IMR-90 (cell line): ENCODE measurements at regions not wholly inside any gene's neighbourhood (a gene's known extent, or its start where the extent isn't known, plus 50 kb on each side); places are given as distances from the start of the nearest gene placed in this dataset.

Experiments
- ATAC-seq: fragments of 200-7000 bp; cut with Tn5 transposase; 2 replicates; pipeline ENCODE4 v1.9.1; 2020; ENCODE audit warnings: low read depth, mild to moderate bottlenecking, moderate library complexity
- BruUV-seq: library from RNA; stranded (reverse); fragments of 400-500 nt; replicated peaks from 2 replicates; lab custom pipeline; 2021; lab: Mats Ljungman, UMichigan
- CTCF ChIA-PET: fragments of 300-600 bp; formaldehyde crosslinking; extraction: SDS; loops from one replicate; lab custom pipeline; 2021; ENCODE audit warnings: antibody characterized with exemption; lab: Yijun Ruan, JAX
- POLR2A ChIA-PET: fragments of 300-600 bp; sonication (Branson Sonifier 250); formaldehyde crosslinking; loops from one replicate; lab custom pipeline; 2022; ENCODE audit warnings: antibody characterized with exemption; ENCODE audit not compliant: unreplicated experiment; lab: Charles Lee
- DNase-seq: peaks from one replicate; pipeline ENCODE4 v3.0.0; 2013
- H2AFZ ChIP-seq: replicated peaks from 2 replicates; pipeline ENCODE3; 2013; ENCODE audit warnings: low read length, mild to moderate bottlenecking; ENCODE audit not compliant: poor library complexity
- H2AK5ac ChIP-seq: 2 replicates; pipeline ENCODE4 v1.6.1; 2013; ENCODE audit warnings: low read depth, low read length, inconsistent platforms
- H2AK9ac ChIP-seq: replicated peaks from 2 replicates; pipeline ENCODE3; 2013; ENCODE audit warnings: mild to moderate bottlenecking, low read depth, low read length, moderate library complexity; ENCODE audit not compliant: poor library complexity
- H2BK120ac ChIP-seq: 2 replicates; pipeline ENCODE4 v1.6.1; 2013; ENCODE audit warnings: low read depth, low read length, inconsistent platforms
- H2BK15ac ChIP-seq: 3 replicates; pipeline ENCODE4 v1.6.1; 2013; ENCODE audit warnings: low read depth, low read length, inconsistent platforms
- H2BK20ac ChIP-seq: 2 replicates; pipeline ENCODE4 v1.6.1; 2013; ENCODE audit warnings: low read depth, mild to moderate bottlenecking, inconsistent platforms, low read length, moderate library complexity
- H2BK5ac ChIP-seq: 2 replicates; pipeline ENCODE4 v1.6.1; 2013; ENCODE audit warnings: mild to moderate bottlenecking, low read depth, low read length, inconsistent platforms; ENCODE audit not compliant: poor library complexity, severe bottlenecking
- H3K14ac ChIP-seq: replicated peaks from 2 replicates; pipeline ENCODE4 v1.6.1; 2013; ENCODE audit warnings: low read depth, low read length, inconsistent platforms
- H3K18ac ChIP-seq: 2 replicates; pipeline ENCODE4 v1.6.1; 2013; ENCODE audit warnings: low read depth, low read length, control low read depth
- H3K23ac ChIP-seq: 2 replicates; pipeline ENCODE4 v1.6.1; 2013; ENCODE audit warnings: low read depth, low read length, inconsistent platforms
- H3K27ac ChIP-seq: 2 replicates; pipeline ENCODE4 v1.5.1; 2013; ENCODE audit warnings: mild to moderate bottlenecking, control low read depth, low read length; ENCODE audit not compliant: insufficient read depth
- H3K27me3 ChIP-seq: 2 replicates; pipeline ENCODE4 v1.6.1; 2013; ENCODE audit warnings: low read length; ENCODE audit not compliant: control insufficient read depth, insufficient read depth
- H3K36me3 ChIP-seq: 2 replicates; pipeline ENCODE4 v1.6.1; 2013; ENCODE audit warnings: low read length, mixed read lengths; ENCODE audit not compliant: control insufficient read depth, insufficient read depth
- H3K4ac ChIP-seq: 2 replicates; pipeline ENCODE4 v1.6.1; 2013; ENCODE audit warnings: low read depth, low read length, inconsistent platforms
- H3K4me1 ChIP-seq: 2 replicates; pipeline ENCODE4 v1.6.1; 2013; ENCODE audit warnings: low read length, mixed read lengths; ENCODE audit not compliant: control insufficient read depth, insufficient read depth
- H3K4me2 ChIP-seq: 2 replicates; pipeline ENCODE4 v1.6.1; 2013; ENCODE audit warnings: low read depth, mild to moderate bottlenecking, control low read depth, low read length, moderate library complexity
- H3K4me3 ChIP-seq: 2 replicates; pipeline ENCODE4 v1.5.1; 2013; ENCODE audit warnings: low read depth, mild to moderate bottlenecking, control low read depth, low read length, moderate library complexity; ENCODE audit not compliant: insufficient read depth
- H3K56ac ChIP-seq: 2 replicates; pipeline ENCODE4 v1.6.1; 2013; ENCODE audit warnings: low read length, inconsistent platforms; ENCODE audit not compliant: insufficient read depth; ENCODE audit errors: extremely low read depth
- H3K79me1 ChIP-seq, 2 experiments: 2 replicates each; pipeline ENCODE4 v1.6.1; 2013; ENCODE audit warnings: low read length in 2 of 2, inconsistent platforms in 1 of 2, low read depth in 1 of 2
- H3K9ac ChIP-seq: 2 replicates; pipeline ENCODE4 v1.6.1; 2013; ENCODE audit warnings: low read depth, low read length, control low read depth
- H3K9me1 ChIP-seq: 2 replicates; pipeline ENCODE4 v1.6.1; 2013; ENCODE audit warnings: low read length, inconsistent platforms; ENCODE audit not compliant: insufficient read depth
- H3K9me3 ChIP-seq: 2 replicates; pipeline ENCODE4 v1.6.1; 2013; ENCODE audit warnings: low read length; ENCODE audit not compliant: control insufficient read depth, insufficient read depth
- H4K20me1 ChIP-seq: 2 replicates; pipeline ENCODE4 v1.6.1; 2013; ENCODE audit warnings: low read length, inconsistent platforms; ENCODE audit not compliant: insufficient read depth
- H4K5ac ChIP-seq: 2 replicates; pipeline ENCODE4 v1.6.1; 2013; ENCODE audit warnings: mild to moderate bottlenecking, low read depth, low read length, control low read depth
- H4K8ac ChIP-seq, 2 experiments: 2 replicates each; pipeline ENCODE4 v1.6.1; 2013; ENCODE audit warnings: low read depth in 2 of 2, low read length in 2 of 2, control low read depth in 1 of 2, inconsistent platforms in 1 of 2
- H4K91ac ChIP-seq: 2 replicates; pipeline ENCODE4 v1.6.1; 2013; ENCODE audit warnings: low read depth, low read length, inconsistent platforms; ENCODE audit not compliant: insufficient read depth
- MAFK ChIP-seq: IDR thresholded peaks from 2 replicates; pipeline ENCODE4 v1.6.1; 2012; ENCODE audit warnings: low read depth, low read length, improper control_type of control experiment
- MXI1 ChIP-seq: IDR thresholded peaks from 2 replicates; pipeline ENCODE4 v1.6.1; 2012; ENCODE audit warnings: low read depth, mild to moderate bottlenecking, low read length, moderate library complexity, borderline replicate concordance
- POLR2A ChIP-seq: IDR thresholded peaks from 2 replicates; pipeline ENCODE4 v1.6.1; 2012; ENCODE audit warnings: mild to moderate bottlenecking, low read depth, low read length
- RCOR1 ChIP-seq: IDR thresholded peaks from 2 replicates; pipeline ENCODE4 v1.6.1; 2012; ENCODE audit warnings: mild to moderate bottlenecking, low read length, improper control_type of control experiment; ENCODE audit not compliant: insufficient replicate concordance
- WGBS, 2 experiments: methylation state at CpG; one replicate each; pipeline versions ENCODE4 v1.1.5 to v1.1.7; 2013; ENCODE audit warnings: missing lambda C conversion rate in 2 of 2; ENCODE audit not compliant: insufficient read length in 1 of 2; ENCODE audit errors: extremely low coverage in 2 of 2; 5-methylcytosine and 5-hydroxymethylcytosine counted together
- dilution Hi-C: fragments of 300-500 bp; cut with HindIII; formaldehyde crosslinking; loops from one replicate; pipeline ENCODE4 v1.14.3; 2018; ENCODE audit warnings: low sequenced_read_pairs; ENCODE audit not compliant: unreplicated experiment
- in situ Hi-C: fragments of 300-500 bp; cut with MboI; formaldehyde crosslinking; loops from 3 replicates; pipeline ENCODE4 v1.14.3; 2019; ENCODE audit warnings: low sequenced_read_pairs, inconsistent platforms, mixed read lengths
- intact Hi-C: fragments of 100-400 bp; cut with micrococcal nuclease; formaldehyde crosslinking; loops from 2 replicates; pipeline ENCODE4 v1.10.0; 2022

GRCh38 chr12:25702553-25702952 lies 149.5 kb upstream of the LMNTD1 start:
- H2AK5ac ChIP-seq, result no peak overlapping the region
- dilution Hi-C loops, result no loop called here
- no TSS peak for BruUV-seq

More at GRCh38 chr12:25702553-25702952, 149.5 kb upstream of the LMNTD1 start:
- H3K9me1 ChIP-seq, result no peaks in the 10 kb centered on the region
- no peak overlapping the region for H3K4me2 ChIP-seq
- H3K9me3 ChIP-seq, result peaks cover 6% of the 10 kb centered on the region
- no peak overlapping the region for H2BK20ac ChIP-seq
- no peak overlapping the region for H3K23ac ChIP-seq
- no peaks in the 10 kb centered on the region for H3K79me1 ChIP-seq
- no peak overlapping the region for H2BK15ac ChIP-seq
- in situ Hi-C loops, result no loop called here
- no peak overlapping the region for H3K9ac ChIP-seq
- H3K4me3 ChIP-seq, result no peak overlapping the region
- no peak overlapping the region for H4K5ac ChIP-seq
- no peak overlapping the region for H3K14ac ChIP-seq
- H2BK5ac ChIP-seq, result no peak overlapping the region
- no peaks in the 10 kb centered on the region for H4K20me1 ChIP-seq
- intact Hi-C loops, result no loop called here
- no peaks in the 10 kb centered on the region for H3K4me1 ChIP-seq
- no peak overlapping the region for H4K91ac ChIP-seq
- WGBS, 2 experiments, result no CpG with 5 or more reads among the region's 3 CpGs
- no peaks in the 10 kb centered on the region for H3K36me3 ChIP-seq
- no peak overlapping the region for H2BK120ac ChIP-seq
- H3K4ac ChIP-seq, result no peak overlapping the region
- H4K8ac ChIP-seq, result no peak overlapping the region
- no peaks in the 10 kb centered on the region for H3K27me3 ChIP-seq
- no peak overlapping the region for H2AK9ac ChIP-seq
- no peak overlapping the region for H2AFZ ChIP-seq
- TF ChIP-seq MAFK (no peak), RCOR1 (no peak), MXI1 (no peak), POLR2A (no peak)
- CTCF ChIA-PET, result no interaction called here
- no peak overlapping the region for H3K27ac ChIP-seq
- ATAC-seq (no peak), DNase-seq (no peak)
- H3K18ac ChIP-seq, result no peak overlapping the region
- no peak overlapping the region for H3K56ac ChIP-seq
- POLR2A ChIA-PET, result no interaction called here
